Astrocyte of the cerebellum (primary cell): ENCODE measurements at regions not wholly inside any gene's neighbourhood (a gene's known extent, or its start where the extent isn't known, plus 50 kb on each side); places are given as distances from the start of the nearest gene placed in this dataset.

ENCODE experiments used
- DNase-seq: peaks from one replicate; pipeline ENCODE4 v3.0.0-alpha.2; 2011; ENCODE audit warnings: low read depth
- H3K4me3 ChIP-seq: 2 replicates; pipeline ENCODE4 v1.5.1; 2011; ENCODE audit warnings: mild to moderate bottlenecking, low read depth, low read length, moderate library complexity
- CTCF ChIP-seq: IDR thresholded peaks from 2 replicates; pipeline ENCODE4 v1.5.1; 2012; ENCODE audit warnings: low read length, low read depth, moderate library complexity, mild to moderate bottlenecking; ENCODE audit errors: missing control alignments
- in situ Hi-C: cut with HindIII; loops from 2 replicates; pipeline ENCODE4 v1.10.0; 2017; ENCODE audit warnings: low sequenced_read_pairs

GRCh38 chr22:44383064-44383575 is 70.4 kb upstream of the SHISAL1 start:
- no peak for DNase-seq
- no peak overlapping the region for H3K4me3 ChIP-seq
- in situ Hi-C loops, result no loop called here
- no peak for TF ChIP-seq CTCF

GRCh38 chr22:44382116-44383038 is 69.6 kb upstream of the SHISAL1 start:
- no peak overlapping the region for H3K4me3 ChIP-seq
- no peak for DNase-seq
- in situ Hi-C loops, result no loop called here
- TF ChIP-seq CTCF, result no peak

DNA sequence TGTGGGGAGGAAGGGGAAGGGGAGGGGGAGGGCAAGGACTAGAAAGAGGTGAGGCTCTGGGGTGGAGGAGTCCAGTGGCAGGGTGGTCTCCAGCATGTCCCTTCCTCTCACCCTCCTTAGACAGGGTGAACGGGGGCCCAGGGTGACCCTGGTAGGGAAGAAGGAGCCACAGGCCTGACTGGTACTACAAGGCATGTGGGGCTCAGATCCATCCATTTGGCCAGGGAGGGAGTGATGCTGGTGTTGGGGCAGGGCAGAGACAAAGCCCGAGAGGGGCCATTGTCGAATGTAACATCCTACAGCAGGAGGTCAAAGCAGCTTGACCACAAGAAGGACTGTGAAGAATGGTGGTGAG is 69.0 kb upstream of the SHISAL1 start:
- no peak overlapping the region for H3K4me3 ChIP-seq
- DNase-seq, result no peak
- no peak for TF ChIP-seq CTCF
- in situ Hi-C loops, result no loop called here

- no peak for TF ChIP-seq CTCF
- no peak overlapping the region for H3K4me3 ChIP-seq
- in situ Hi-C loops, result no loop called here
- DNase-seq, result no peak
Measured at GRCh38 chr22:44380756-44381486, 68.2 kb upstream of the SHISAL1 start.

DNA sequence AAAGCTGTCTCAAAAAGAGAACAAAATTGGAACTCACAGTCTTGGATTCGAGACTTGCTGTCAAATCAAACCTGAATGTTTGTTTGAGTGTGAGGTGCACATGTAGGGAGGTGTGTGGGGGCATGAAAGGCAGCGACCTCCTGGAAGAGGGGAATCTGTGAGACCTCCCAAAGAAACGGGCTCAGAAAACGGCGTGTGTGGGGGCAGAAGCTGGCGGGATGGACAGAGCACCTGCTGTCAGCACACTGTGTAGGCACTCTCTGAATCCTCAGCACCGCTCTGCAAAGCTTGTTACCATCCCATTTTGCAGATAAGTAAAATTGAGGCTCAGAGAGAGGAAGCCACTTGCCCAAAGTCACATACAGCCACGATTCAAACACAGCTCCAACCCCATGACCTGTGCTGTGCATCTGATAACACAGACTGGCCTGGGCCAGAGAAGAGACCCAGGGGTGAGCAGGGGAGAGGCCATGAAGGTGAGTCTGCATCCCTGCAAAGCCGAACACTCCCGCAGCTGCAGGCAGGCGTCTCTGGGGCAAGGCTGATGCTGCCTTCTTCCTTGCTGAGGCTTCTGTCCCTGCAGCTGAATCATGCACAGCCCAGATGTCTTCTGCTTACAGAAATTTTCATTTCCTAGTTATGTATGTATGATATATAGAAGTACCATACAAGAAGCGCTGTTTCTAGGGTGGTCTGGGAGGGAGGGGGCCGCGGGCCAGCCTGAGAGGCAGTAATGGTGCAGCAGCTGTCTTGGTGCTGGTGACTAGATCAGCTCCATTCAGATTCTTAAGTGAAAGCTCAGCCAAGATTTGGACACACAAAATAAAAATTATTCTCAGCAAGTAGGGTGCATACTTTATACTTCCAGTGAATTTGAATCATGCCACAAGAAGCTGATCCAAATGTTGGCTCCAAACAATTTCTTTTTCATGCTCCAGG is 67.3 kb upstream of the SHISAL1 start:
- H3K4me3 ChIP-seq, result no peak overlapping the region
- in situ Hi-C loops, result no loop called here
- TF ChIP-seq CTCF, result no peak
- no peak for DNase-seq

DNA sequence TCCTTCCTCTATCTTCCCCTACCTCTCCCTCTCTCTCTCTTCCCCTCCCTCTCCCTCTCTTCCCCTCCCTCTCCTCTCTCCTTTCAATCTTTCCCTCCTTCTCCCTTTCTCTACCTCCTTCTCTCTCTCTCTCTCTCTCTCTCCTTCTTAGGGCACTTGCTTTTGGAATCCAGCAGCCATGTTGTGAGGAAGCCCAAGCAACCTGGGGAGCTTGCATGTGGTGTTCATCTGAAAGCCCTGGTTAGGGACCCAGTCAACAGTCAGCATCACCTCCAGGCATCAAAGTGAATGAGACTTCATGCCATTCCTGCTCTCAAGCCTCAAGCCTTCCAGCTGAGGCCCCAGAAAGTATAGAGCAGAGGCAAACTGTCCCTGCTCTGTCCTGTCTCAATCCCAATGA is 65.6 kb upstream of the SHISAL1 start:
- in situ Hi-C loops, result no loop called here
- DNase-seq, result no peak

More for the DNA sequence above, 65.6 kb upstream of the SHISAL1 start:
- no peak overlapping the region for H3K4me3 ChIP-seq
- no peak for TF ChIP-seq CTCF
